Ectodermal cell (in vitro differentiated cells): ENCODE measurements at regions not wholly inside any gene's neighbourhood (a gene's known extent, or its start where the extent isn't known, plus 50 kb on each side); places are given as distances from the start of the nearest gene placed in this dataset.

Experiments used
- H3K27ac ChIP-seq: 2 replicates; pipeline ENCODE4 v1.7.0; 2013; ENCODE audit warnings: mild to moderate bottlenecking, low read depth, low read length; ENCODE audit not compliant: insufficient read depth, poor library complexity, severe bottlenecking
- H3K27me3 ChIP-seq: 2 replicates; pipeline ENCODE4 v1.7.0; 2013; ENCODE audit warnings: mild to moderate bottlenecking, low read length; ENCODE audit not compliant: insufficient read depth, control insufficient read depth, poor library complexity, severe bottlenecking
- H3K36me3 ChIP-seq: one replicate; pipeline ENCODE4 v1.7.0; 2013; ENCODE audit warnings: low read length; ENCODE audit not compliant: control insufficient read depth, insufficient read depth
- H3K4me1 ChIP-seq: one replicate; pipeline ENCODE4 v1.7.0; 2013; ENCODE audit warnings: low read length; ENCODE audit not compliant: control insufficient read depth, insufficient read depth
- H3K4me3 ChIP-seq: 2 replicates; pipeline ENCODE4 v1.7.0; 2013; ENCODE audit warnings: low read depth, low read length, control low read depth; ENCODE audit not compliant: insufficient read depth
- H3K9me3 ChIP-seq: 2 replicates; pipeline ENCODE4 v1.7.0; 2013; ENCODE audit warnings: mild to moderate bottlenecking, low read length, moderate library complexity; ENCODE audit not compliant: control insufficient read depth
- WGBS, 2 experiments: methylation state at CpG; one replicate each; pipeline ENCODE4 v1.1.7; 2013; ENCODE audit warnings: missing lambda C conversion rate in 2 of 2; 5-methylcytosine and 5-hydroxymethylcytosine counted together

GRCh38 chr7:152970481-152970880 is 210.9 kb downstream of the ACTR3B start:
- Histone ChIP-seq H3K4me1 (no peaks in the 10 kb centered on the region), H3K9me3 (no peaks in the 10 kb centered on the region)
- 94 to 96% methylated on average over 5 of the region's 5 CpGs for WGBS, 2 experiments

GRCh38 chr7:152974577-152974976 is 215.0 kb downstream of the ACTR3B start:
- no peak overlapping the region for H3K4me3 ChIP-seq
- WGBS, 2 experiments: 51 to 52% methylated on average over 3 of the region's 3 CpGs
- no peaks in the 10 kb centered on the region for H3K27me3 ChIP-seq
- no peak overlapping the region for H3K27ac ChIP-seq
- no peaks in the 10 kb centered on the region for H3K4me1 ChIP-seq
- no peaks in the 10 kb centered on the region for H3K9me3 ChIP-seq
- no peaks in the 10 kb centered on the region for H3K36me3 ChIP-seq

More at GRCh38 chr7:152970481-152970880, 210.9 kb downstream of the ACTR3B start:
- H3K4me3 ChIP-seq: no peak overlapping the region
- no peak overlapping the region for H3K27ac ChIP-seq
- no peaks in the 10 kb centered on the region for H3K27me3 ChIP-seq
- no peaks in the 10 kb centered on the region for H3K36me3 ChIP-seq

- Histone ChIP-seq H3K27me3 (no peaks in the 10 kb centered on the region), H3K36me3 (no peaks in the 10 kb centered on the region), H3K27ac (no peak overlapping the region), H3K4me3 (no peak overlapping the region), H3K9me3 (no peaks in the 10 kb centered on the region), H3K4me1 (no peaks in the 10 kb centered on the region)
- WGBS, 2 experiments: 84 to 86% methylated on average over 2 of the region's 2 CpGs
Observed at GRCh38 chr7:152975076-152975475, 215.5 kb downstream of the ACTR3B start.

GRCh38 chr7:152979376-152979775 is 219.8 kb downstream of the ACTR3B start:
- H3K4me3 ChIP-seq: no peak overlapping the region
- H3K27ac ChIP-seq: no peak overlapping the region
- no peaks in the 10 kb centered on the region for H3K4me1 ChIP-seq
- 91 to 98% methylated on average over 3 of the region's 3 CpGs for WGBS, 2 experiments
- H3K27me3 ChIP-seq: no peaks in the 10 kb centered on the region
- H3K9me3 ChIP-seq: no peaks in the 10 kb centered on the region
- no peaks in the 10 kb centered on the region for H3K36me3 ChIP-seq

- no peaks in the 10 kb centered on the region for H3K27me3 ChIP-seq
- no peaks in the 10 kb centered on the region for H3K36me3 ChIP-seq
- no peak overlapping the region for H3K27ac ChIP-seq
- no peaks in the 10 kb centered on the region for H3K9me3 ChIP-seq
- H3K4me1 ChIP-seq: no peaks in the 10 kb centered on the region
- WGBS, 2 experiments: 67 to 71% methylated on average over 4 of the region's 4 CpGs
- no peak overlapping the region for H3K4me3 ChIP-seq
Observed at GRCh38 chr7:152984421-152984820, 224.9 kb downstream of the ACTR3B start.

- H3K36me3 ChIP-seq: no peaks in the 10 kb centered on the region
- no peak overlapping the region for H3K4me3 ChIP-seq
- no peaks in the 10 kb centered on the region for H3K27me3 ChIP-seq
- no peaks in the 10 kb centered on the region for H3K4me1 ChIP-seq
- no peaks in the 10 kb centered on the region for H3K9me3 ChIP-seq
- 73 to 75% methylated on average over 4 of the region's 4 CpGs for WGBS, 2 experiments
- H3K27ac ChIP-seq: no peak overlapping the region
Observed at GRCh38 chr7:152986376-152986775, 226.8 kb downstream of the ACTR3B start.

GRCh38 chr7:152987656-152988055 is 228.1 kb downstream of the ACTR3B start:
- Histone ChIP-seq H3K4me3 (no peak overlapping the region), H3K36me3 (no peaks in the 10 kb centered on the region), H3K9me3 (no peaks in the 10 kb centered on the region), H3K27ac (no peak overlapping the region), H3K27me3 (no peaks in the 10 kb centered on the region), H3K4me1 (no peaks in the 10 kb centered on the region)
- WGBS, 2 experiments: 94 to 98% methylated on average over 2 of the region's 2 CpGs

- Histone ChIP-seq H3K9me3 (no peaks in the 10 kb centered on the region), H3K27ac (no peak overlapping the region), H3K27me3 (no peaks in the 10 kb centered on the region), H3K4me3 (no peak overlapping the region), H3K4me1 (no peaks in the 10 kb centered on the region), H3K36me3 (no peaks in the 10 kb centered on the region)
- WGBS, 2 experiments: 65 to 69% methylated on average over 8 of the region's 8 CpGs
Observed at GRCh38 chr7:152989889-152990380, 230.4 kb downstream of the ACTR3B start.

- Histone ChIP-seq H3K27me3 (no peaks in the 10 kb centered on the region), H3K27ac (no peak overlapping the region), H3K4me3 (no peak overlapping the region), H3K36me3 (no peaks in the 10 kb centered on the region), H3K9me3 (no peaks in the 10 kb centered on the region), H3K4me1 (no peaks in the 10 kb centered on the region)
- WGBS, 2 experiments: 90 to 95% methylated on average over 4 of the region's 4 CpGs
Observed at GRCh38 chr7:152998420-152998819, 238.9 kb downstream of the ACTR3B start.

- no CpG with 5 or more reads among the region's 1 CpG for WGBS, 2 experiments
- H3K9me3 ChIP-seq: no peaks in the 10 kb centered on the region
- H3K4me1 ChIP-seq: no peaks in the 10 kb centered on the region
- H3K27ac ChIP-seq: no peak overlapping the region
- H3K27me3 ChIP-seq: no peaks in the 10 kb centered on the region
- H3K36me3 ChIP-seq: no peaks in the 10 kb centered on the region
- no peak overlapping the region for H3K4me3 ChIP-seq
Observed at GRCh38 chr7:153002115-153002514, 242.6 kb downstream of the ACTR3B start.

- H3K36me3 ChIP-seq: no peaks in the 10 kb centered on the region
- WGBS, 2 experiments: 92 to 93% methylated on average over 3 to 5 of the region's 5 CpGs
- H3K4me1 ChIP-seq: no peaks in the 10 kb centered on the region
- H3K27me3 ChIP-seq: no peaks in the 10 kb centered on the region
- no peak overlapping the region for H3K27ac ChIP-seq
- no peaks in the 10 kb centered on the region for H3K9me3 ChIP-seq
- H3K4me3 ChIP-seq: no peak overlapping the region
Observed at GRCh38 chr7:153002572-153002971, 243.0 kb downstream of the ACTR3B start.
